Stimulated activated CD4-positive, alpha-beta T cell treated with anti-CD3 and anti-CD28 coated beads, TNF-alpha, amount 100 ng/mL, for 48 hours (primary cell): ENCODE measurements at regions not wholly inside any gene's neighbourhood (a gene's known extent, or its start where the extent isn't known, plus 50 kb on each side); places are given as distances from the start of the nearest gene placed in this dataset.
"Not testable (repeated sequence)": the region's sequence is repeated elsewhere in the genome, so short reads cannot be mapped to it uniquely, and the experiment has no call there.

Experiments
- DNase-seq, 3 donors: peaks; one replicate each; pipeline ENCODE4 v3.0.0-alpha.2; 2020; ENCODE audit warnings: low read depth in 3 of 3

DNA sequence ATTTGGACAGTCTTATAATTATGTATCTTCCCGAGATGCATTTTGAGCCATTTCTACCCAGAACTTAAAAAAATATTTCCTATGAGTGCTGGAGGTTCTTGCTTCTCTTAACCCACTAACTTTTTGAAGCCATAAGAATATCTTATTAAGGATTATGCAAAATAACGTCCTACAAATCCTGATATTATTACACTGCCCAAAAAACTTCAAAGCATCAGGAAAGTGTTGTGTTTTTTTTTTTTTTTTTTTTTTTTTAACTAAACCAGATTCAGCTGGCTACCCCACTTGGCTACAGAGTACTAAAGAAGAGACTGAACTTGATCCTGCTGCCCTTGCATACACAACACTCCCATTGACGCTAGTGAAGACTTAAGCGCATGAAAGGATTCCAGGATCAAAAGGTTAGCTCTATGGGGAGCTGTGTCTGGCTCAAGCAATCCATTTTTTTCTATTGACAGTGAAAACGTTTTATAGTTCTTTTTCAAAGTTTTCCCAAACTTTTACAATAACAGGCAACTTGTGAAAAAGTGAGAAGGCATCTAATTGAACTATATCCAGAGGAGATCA is 141.4 kb downstream of the KCNRG start:
- DNase-seq = no peak

- no peak for DNase-seq
Observed at GRCh38 chr13:50158385-50159165, 143.3 kb downstream of the KCNRG start.

DNA sequence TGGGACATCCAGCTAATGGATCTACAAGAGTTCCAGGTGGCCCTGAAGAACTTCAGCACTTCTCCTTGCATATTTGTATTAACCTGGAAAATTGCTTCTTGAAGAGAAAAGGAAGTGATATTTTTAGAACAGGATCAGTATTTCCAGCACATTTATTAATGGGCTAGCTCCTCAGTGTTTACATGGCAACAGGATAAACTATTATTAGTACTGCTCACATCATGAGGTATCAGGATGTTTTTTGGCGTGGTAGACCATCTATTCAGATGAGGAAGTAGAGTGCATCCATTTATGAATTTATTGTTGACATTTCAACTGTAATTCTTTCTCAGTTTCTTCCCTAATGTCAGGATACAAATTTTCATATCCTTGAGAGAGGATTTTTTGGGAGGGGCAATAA is 144.4 kb downstream of the KCNRG start:
- DNase-seq = no peak

DNA sequence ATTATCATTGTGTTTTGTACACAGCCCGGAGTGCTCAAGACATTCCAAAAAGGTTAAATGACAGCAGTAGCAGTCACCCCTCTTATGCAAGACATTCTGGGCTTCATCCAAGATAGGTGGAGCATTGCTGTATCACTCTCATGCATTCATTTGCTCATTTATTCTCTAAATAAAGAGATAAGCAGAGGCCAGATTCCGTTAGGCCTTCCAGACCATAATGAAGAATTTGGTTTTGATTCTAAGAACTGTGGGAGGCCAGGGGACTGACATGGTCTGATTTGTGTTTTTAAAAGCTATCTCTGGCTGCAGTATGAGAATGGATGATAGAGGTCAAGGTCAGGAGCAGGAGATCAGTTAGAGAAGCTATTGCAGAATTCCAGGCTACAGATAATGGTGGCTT is 145.8 kb downstream of the KCNRG start:
- no peak for DNase-seq

DNA sequence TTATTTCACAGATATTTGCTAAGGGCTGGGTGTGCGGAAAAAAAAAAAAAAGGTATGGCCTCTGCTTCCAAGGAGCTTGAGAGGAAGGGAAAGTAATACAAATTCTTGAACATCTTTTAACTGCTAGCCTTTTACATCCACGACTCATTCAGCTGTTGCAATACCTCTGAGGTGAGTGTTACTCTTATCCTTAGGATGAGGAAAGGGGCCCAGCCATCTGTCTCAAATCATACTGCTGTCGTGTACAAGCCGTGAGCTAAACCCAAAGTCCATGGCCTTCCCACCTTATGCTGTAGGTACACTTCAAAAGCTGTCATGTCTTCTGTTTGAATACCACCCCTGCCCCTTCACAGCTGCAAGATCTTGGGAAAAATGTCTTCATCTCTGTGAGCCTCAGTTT is 146.8 kb downstream of the KCNRG start:
- no peak for DNase-seq

DNA sequence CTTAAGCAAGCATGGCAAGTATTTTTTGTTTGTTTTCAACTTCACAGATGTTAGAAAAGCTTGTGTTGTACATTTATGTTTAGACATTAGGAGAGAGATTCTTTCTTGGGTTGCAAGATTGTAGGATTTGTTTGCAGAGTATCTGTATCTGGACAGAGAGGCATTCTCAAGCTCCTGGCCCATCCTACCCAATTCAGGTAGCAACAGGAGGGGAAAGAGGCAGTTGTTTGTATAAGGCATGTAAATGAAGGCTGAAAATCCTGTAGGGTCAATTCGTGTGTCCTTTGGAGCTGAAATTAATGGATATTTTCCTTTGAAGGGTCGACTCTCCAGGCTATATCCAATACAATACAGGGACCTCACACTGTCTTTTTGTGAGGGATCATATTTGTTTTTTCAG is 147.3 kb downstream of the KCNRG start:
- no peak for DNase-seq

DNA sequence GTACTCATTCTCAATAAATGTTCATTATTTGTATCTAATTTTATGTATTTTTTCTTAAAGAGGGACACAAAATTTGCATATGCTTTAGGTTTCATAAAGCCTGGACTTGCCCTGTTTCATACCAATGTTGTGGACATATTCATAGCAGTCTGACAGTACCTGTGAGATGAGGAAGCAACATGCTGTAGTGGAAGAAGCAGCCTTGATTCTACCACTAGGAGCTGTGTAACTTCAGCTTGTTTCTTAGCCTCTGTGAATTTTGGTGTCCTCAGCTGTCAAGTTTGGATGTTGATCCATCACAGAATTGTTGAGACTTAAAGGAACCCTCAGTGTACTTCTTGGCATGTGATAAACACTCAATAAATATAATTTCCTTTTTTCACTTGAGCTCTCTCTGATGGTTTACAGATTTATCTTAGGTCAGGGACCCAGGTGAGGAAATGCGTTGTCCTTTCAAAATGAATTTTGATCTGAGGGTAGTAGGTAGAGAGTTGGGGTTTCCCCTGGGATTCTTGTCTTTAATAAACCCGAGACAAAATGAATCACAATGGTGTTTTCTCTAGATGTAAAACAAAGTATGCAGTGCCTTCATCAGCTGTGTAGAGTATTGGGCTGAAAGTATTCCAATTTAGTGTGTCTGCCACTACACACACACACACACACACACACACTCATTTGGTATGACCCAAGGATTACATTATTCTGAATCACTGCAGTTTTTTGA is 152.1 kb downstream of the KCNRG start:
- no peak for DNase-seq

GRCh38 chr13:50167967-50168366 is 152.7 kb downstream of the KCNRG start:
- DNase-seq = no peak

DNA sequence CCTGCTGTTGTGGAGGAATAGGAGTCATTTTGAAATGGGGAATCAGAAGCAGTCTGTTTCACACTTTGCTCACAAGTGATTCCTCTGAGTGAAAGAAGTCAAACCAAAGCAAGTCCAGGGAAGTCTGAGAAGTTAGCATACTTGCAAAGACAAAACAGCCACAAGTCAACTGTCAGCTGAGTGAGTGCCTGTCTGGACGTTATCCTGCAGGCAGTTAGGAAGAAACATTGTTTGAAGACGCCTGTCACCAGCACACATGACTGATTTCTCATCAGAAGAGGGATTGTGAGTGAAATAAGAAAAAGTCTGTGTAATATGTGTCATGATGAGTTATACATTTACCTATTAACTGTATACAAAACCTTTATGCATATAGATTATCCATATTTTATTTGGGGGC is 153.5 kb downstream of the KCNRG start:
- DNase-seq = no peak

DNA sequence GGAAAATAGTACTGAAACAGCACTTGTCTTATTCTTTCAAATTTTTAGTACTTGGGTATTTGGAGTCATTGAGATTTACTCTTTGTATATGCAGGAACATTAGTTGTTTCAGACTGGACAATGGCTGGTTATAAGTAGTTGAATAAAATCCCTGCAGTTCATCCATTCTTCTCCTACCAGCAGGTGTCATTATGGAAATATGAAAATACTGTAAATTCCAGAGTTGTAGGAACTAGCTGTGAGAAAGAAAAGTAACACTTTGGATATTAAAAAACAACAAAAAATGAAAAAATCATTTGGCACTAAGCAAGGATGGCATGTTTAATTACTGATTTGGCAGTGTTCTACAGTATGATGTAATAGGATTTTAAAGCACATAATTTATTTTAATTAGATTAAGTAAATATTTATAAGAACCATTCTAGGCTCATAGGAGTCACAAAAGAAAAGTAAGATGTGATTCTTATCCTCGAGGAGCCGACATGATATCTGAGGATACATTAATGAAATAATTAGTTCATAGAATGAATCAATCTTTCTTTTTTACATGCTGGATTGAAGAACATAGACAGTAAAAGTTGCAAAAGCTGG is 155.3 kb downstream of the KCNRG start:
- DNase-seq = no peak

DNA sequence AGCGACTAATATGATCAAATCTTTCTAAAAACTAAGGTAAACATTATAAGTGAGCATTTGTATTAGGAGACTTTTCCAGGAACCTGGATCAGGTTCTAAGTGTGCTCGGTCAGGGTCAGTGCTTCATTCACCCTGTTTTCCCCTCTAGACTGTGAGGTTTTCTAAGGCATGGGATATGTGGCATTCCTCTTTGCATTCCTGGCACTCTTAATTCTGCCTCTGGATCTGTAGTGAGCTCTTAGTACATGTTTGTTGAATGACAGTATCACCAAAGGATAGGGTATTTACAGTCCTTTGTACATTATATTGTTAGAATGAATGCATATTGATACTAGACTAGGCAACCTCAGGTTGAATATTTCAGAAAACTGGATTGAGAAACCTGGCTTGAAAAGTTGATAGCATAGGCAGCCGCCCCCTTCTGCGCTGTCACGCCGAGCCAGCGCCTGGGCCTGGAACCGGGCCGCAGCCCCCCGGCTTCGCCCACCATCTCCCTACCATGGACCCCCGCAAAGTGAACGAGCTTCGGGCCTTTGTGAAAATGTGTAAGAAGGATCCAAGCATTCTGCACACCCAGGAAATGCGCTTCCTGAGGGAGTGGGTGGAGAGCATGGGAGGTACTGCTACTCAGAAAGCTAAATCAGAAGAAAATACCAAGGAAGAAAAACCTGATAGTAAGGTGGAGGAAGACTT is 156.5 kb downstream of the KCNRG start:
- no peak for DNase-seq

GRCh38 chr13:50173045-50173444 is 157.8 kb downstream of the KCNRG start:
- not testable (repeated sequence) for DNase-seq

DNA sequence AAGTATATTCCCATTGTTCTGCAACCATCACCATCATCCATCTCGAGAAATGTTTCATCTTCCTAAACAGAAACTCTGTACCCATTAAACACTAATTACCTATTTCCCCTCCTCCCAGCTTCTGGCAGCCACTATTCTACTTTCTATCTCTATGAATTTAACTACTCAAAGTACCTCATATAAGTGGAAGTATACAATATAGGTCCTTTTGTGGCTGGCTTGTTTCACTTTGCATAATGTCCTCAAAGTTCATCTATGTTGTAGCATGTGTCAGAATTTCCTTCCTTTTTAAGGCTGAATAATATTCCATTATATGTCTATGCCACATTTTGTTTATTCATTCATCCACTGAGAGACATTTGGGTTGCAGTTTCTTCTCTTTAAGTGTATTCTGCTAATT is 159.4 kb downstream of the KCNRG start:
- no peak for DNase-seq

DNA sequence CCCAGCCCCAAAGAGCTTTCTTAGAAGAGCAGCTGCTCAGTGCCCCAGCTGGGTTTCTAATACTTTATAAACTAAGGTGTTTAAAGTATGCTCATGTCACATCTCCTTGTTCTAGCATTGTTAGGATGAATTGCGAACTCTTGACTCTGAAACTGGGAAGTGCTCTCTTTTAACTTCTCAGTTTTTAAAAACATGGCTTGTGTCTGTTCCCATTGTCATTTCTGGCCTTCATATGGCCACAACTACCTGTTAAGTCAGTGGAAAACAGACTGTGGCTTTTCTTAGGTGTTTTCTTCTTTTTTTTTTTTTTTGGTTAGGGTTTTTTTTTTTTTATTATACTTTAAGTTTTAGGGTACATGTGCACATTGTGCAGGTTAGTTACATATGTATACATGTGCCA is 164.7 kb downstream of the KCNRG start:
- DNase-seq = no peak

DNA sequence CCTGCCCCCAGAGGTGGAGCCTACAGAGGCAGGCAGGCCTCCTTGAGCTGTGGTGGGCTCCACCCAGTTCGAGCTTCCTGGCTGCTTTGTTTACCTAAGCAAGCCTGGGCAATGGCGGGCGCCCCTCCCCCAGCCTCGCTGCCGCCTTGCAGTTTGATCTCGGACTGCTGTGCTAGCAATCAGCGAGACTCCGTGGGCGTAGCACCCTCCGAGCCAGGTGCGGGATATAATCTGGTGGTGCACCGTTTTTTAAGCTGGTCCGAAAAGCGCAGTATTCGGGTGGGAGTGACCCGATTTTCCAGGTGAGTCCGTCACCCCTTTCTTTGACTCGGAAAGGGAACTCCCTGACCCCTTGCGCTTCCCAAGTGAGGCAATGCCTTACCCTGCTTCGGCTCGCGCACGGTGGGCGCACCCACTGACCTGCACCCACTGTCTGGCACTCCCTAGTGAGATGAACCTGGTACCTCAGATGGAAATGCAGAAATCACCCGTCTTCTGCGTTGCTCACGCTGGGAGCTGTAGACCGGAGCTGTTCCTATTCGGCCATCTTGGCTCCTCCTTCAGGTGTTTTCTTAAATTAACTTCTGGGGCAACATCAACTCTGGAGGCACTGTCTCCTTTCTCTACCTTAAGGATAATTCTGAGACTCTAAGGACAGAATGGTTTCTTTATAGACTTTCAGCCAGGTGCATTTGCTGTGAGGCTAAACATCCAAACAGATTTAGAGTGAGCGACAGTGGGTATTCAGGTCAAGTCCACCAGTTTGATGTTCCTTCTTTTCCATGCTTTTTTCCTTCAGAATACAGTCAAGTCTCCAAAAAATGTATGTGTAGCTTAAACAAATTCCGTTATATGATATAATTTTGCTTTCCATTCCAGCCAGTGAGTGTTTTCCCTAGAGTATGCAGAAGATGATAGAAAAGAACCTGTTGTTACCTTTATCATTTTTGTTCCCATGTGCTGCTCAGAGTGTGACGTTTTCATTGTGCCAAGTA is 170.8 kb downstream of the KCNRG start:
- not testable (repeated sequence) for DNase-seq

DNA sequence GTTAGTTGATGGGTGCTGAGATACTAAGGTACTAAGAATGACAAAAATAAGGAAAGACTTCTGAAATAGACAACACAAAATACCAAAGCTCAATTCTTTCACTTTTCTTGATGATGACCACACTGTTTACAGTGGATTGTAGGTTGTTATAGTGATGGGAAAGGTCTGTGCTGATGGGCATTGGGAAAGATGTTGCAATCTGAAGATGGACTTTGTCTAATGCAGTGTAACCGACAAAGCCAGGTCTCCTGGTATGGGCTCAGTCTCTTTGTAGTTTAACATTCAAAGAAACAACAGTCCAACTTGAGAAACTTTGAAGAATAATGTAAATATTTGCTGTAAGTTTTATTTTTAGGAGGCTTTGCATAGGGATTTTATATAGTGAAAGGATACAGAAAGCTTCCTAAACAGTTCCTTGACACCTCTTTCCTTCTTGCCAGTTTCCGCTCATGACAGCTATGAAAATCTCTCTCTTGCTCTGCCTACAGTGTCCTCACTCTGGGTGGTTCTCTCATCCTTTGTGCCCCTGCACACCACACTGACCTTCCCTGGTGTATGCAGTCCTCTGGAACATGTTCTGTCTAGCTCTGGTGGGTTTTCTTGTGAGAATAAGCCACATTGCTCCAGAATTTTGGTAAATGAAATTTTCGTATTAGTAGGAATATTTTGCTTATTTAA is 172.2 kb downstream of the KCNRG start:
- DNase-seq = no peak

GRCh38 chr13:50188696-50189095 is 173.5 kb downstream of the KCNRG start:
- no peak for DNase-seq

- DNase-seq = no peak
Observed at GRCh38 chr13:50189450-50189849, 174.2 kb downstream of the KCNRG start.

GRCh38 chr13:50191004-50191403 is 175.8 kb downstream of the KCNRG start:
- no peak for DNase-seq

GRCh38 chr13:50192272-50192813 is 177.1 kb downstream of the KCNRG start:
- no peak for DNase-seq
